NCI-H69 (cell line): ENCODE measurements at regions not wholly inside any gene's neighbourhood (a gene's known extent, or its start where the extent isn't known, plus 50 kb on each side); places are given as distances from the start of the nearest gene placed in this dataset.

Experiments used
- DNase-seq: peaks from one replicate; lab custom pipeline; 2025; lab: John Stamatoyannopoulos, UW

GRCh38 chr6:110537208-110538123 is 61.1 kb upstream of the SLC22A16 start:
- peak; percentile 41 for DNase-seq

- no peak for DNase-seq
Measured at GRCh38 chr6:110534731-110535492, 58.5 kb upstream of the SLC22A16 start.

- DNase-seq = no peak
Measured at GRCh38 chr6:110532431-110532830, 56.0 kb upstream of the SLC22A16 start.

GRCh38 chr6:110530671-110531070 is 54.3 kb upstream of the SLC22A16 start:
- DNase-seq = no peak

GRCh38 chr6:110529907-110530306 is 53.5 kb upstream of the SLC22A16 start:
- no peak for DNase-seq

- DNase-seq = peak; percentile 16
Measured at GRCh38 chr6:110529355-110529754, 52.9 kb upstream of the SLC22A16 start.

GRCh38 chr6:110528930-110529325 is 52.5 kb upstream of the SLC22A16 start:
- no peak for DNase-seq

GRCh38 chr6:110528101-110528929 is 51.9 kb upstream of the SLC22A16 start:
- peak; percentile 74 for DNase-seq

GRCh38 chr6:110527516-110527915 is 51.1 kb upstream of the SLC22A16 start:
- no peak for DNase-seq

GRCh38 chr6:110526726-110527125 is 50.3 kb upstream of the SLC22A16 start:
- DNase-seq = no peak
